Stimulated activated CD8-positive, alpha-beta memory T cell treated with anti-CD3 and anti-CD28 coated beads, Interleukin-12 subunit alpha, Interleukin-12 subunit beta, amount 100 ng/mL, for 1 hour (primary cell): ENCODE measurements at regions not wholly inside any gene's neighbourhood (a gene's known extent, or its start where the extent isn't known, plus 50 kb on each side); places are given as distances from the start of the nearest gene placed in this dataset.
"Not testable (repeated sequence)": the region's sequence is repeated elsewhere in the genome, so short reads cannot be mapped to it uniquely, and the experiment has no call there.

ENCODE experiments used
- DNase-seq: peaks from one replicate; pipeline ENCODE4 v3.0.0-alpha.2; 2020; ENCODE audit warnings: low read depth

DNA sequence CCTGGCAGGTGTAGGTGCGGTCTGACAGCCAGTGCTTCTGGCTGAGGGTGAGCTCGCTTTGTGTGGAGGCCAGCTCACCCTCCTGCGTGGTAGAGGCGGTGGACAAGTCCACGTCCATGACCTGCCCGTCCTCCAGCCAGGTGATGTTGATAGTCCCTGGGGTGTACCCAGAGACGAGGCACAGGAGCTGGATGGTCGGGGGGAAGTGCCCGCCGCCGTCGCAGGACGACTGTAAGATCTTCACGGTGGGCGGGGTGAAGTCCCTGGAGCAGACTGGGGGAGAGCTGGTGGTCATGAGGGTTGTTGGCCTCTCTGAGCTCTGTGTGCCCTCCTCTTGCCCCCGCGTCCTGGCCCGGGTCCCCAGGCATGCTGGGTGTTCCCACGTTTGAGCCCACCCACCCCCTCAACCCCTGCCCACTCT is 74.6 kb downstream of the TMEM121 start:
- DNase-seq: no peak

DNA sequence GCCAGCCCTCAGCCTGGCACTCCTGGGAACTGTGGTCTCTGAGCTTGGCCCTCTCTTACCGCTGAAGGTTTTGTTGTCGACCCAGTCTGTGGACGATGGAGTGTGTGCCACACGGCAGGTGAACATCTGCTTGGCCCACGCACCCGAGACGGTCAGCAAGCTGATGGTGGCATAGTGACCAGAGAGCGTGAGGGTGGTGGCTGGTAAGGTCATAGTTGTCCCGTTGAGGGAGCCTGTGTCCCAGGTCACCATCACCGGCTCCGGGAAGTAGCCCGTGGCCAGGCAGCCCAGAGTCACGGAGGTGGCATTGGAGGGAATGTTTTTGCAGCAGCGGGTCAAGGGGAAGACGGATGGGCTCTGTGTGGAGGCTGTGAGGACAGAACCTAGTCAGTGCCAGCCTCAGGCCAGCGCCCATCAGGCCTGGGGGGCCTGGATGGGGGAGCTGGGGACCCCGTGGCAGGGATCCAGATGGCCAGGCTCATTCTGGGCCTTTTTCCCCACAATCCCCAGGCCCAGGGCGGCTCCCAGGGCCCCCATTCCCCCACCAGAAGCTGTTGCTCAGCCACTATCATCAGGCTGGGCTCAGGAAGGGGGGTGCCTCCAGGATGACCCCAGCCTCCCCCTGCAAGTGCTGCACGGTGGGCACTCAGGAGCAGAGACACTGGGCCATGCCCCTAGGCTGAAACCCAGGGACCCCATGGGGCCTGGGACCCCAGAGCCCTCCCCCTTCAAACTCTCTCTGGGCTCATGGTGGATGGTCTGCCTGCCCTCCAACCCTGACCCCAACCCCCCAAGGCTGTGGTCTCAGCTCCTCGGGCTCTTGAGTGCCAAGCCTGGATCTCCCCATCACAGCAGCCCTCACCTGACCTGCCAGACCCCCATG is 75.2 kb downstream of the TMEM121 start:
- DNase-seq: no peak

DNA sequence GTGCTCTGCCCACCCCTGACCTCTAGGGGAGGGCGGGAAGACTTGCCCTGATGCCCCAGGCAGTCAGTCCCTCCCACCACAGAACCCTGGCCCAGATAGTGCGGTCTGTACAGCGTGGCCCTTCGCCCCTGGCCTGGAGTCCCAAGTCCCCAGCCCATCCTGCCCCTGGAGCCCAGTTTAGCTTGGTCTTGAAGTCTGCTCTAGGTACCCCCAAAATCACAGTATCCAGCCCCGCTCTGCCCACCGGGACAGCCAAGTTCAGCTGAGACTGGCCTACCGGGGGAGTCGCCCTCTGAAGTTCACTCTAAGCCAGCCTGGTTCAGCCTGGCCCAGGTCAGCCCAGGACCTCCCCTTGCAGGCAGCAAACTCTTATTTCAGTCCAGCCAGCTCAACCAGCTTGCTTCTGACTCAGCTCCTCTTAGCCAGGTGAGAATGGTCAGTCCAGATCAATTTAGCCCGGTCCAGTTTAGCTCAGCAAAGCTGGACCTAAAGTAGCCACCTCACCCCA is 75.9 kb downstream of the TMEM121 start:
- DNase-seq: no peak

DNA sequence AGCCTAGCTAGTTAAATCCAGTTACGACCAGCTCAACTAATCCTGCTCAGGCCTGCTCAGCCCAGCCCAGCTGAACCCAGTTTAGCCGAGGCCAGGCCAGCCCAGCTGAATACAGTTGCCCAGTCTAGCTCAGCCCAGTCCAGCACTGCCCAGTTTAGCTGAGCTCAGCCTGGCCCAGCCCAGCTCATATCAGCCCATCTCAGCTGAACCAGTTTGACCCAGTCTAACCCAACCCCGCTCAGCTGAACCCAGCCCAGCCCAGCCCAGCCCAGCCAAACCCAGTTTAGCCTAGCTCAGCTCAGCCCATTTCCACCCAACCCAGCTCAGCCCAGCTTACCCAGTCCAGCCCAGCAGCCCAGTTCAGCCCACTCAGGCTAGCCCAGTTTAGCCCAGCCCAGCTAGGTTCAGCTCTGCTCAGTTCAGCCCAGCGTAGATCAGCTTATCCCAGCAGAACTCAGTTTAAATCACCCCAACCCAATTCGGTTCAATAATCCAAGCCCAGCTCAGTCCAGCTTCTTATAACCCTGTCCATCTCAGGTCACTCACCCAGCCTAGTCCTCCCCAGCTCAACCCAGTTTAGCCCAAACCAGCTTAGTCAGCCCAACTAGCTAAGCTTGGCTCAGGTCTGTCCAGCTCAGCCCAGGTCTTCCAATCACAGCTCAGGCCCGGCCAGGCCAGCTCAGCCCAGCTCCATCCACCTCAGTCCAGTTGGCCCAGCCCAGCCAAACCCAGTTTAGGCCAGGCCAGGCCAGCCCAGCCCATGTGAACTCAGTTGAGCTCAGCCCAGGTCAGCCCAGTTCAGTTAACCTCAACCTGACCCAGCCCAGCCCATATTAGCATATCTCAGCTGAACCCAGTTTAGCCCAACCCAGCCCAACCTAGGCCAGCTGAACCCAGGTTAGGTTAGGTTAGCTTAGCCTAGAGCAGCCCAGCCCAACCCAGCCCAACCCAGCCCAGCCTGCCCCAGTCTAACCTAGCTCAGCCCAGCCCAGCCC is 76.7 kb downstream of the TMEM121 start:
- DNase-seq: no peak

DNA sequence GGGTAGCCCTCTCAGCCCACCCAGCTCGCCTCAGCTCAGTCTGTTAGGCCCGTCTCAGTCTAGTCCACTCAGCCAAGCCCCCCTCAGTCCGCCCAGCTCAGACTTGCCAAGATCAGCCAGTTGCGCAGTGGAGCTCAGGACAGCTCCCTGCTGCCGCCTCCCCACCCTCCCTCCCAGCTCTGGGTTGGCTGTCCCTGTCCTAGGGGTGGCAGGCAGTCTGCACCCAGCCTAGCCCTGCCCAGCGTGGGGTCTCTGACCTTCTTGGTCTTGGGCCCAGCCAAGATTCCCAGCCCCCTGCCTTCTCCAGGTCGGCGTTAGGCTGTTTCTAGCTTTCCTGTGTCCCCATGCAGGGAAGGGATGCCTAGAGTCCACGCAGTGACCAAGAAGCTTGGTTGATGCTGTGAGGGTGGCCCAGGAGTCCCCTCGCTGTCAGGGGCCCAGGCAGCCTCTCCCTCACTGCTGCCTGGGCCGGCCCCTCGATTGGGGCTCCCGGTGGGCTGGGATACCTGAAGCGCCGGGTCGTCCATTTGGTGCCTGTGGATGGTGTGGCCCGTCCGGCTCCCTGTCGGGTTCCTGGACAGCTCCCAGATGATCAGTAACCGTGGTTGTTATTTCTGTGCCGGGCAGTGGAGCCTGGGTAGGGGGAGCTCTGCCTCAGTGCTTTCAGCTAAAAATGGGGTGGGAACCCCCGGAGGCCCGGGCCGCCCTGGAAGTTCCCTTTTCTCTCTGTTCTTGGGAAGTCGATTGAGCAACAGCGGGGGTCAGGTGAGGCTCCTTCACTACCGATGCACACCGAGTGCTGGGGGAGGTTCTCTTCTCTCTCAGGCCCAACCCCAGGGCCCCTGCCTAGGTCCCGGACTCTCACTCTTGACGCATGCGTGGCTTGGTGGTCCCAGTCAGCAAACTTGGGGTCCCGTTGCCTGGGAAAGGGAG is 78.4 kb downstream of the TMEM121 start:
- DNase-seq: not testable (repeated sequence)

DNA sequence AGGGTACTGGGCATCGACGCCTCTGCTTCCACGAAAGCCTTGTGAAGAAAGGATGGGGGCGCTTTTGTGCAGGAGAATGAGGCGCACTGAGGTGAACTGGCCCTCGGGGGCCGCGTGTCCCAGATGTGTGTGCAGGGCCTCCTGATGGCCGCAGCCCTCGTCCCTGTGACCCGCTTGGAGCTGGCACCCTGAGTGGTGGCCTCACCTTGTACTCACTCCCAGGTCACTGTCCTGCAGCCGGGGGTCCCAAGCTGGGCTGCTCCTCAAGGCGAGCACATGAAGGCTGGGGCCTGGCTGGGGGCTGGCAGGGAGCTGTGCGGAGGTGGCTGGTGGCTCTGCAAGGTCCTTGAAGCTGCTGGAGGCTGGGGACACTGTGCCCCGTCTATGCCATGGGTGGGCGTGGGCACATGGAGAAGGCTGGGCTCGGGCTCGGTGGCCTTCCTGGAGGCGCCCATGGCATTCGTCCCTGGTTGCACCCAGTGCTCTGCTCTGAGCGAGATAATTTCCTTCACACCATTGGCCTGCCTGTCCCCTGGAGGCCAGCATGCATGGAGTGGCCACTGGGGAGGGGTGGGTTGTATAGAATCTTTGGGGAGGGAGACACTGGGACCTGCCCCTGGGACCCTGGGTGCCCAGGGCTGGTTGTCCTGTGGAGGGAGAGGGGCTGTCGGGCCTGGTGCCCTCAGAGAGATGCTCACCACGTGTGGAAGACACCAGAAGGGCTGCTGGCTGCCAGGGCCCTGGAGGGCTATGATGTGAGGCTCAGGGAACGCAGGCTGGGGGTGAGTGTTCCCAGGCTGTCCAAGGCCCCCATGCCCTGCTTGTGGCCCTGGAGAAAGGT is 79.3 kb downstream of the TMEM121 start:
- DNase-seq: no peak

DNA sequence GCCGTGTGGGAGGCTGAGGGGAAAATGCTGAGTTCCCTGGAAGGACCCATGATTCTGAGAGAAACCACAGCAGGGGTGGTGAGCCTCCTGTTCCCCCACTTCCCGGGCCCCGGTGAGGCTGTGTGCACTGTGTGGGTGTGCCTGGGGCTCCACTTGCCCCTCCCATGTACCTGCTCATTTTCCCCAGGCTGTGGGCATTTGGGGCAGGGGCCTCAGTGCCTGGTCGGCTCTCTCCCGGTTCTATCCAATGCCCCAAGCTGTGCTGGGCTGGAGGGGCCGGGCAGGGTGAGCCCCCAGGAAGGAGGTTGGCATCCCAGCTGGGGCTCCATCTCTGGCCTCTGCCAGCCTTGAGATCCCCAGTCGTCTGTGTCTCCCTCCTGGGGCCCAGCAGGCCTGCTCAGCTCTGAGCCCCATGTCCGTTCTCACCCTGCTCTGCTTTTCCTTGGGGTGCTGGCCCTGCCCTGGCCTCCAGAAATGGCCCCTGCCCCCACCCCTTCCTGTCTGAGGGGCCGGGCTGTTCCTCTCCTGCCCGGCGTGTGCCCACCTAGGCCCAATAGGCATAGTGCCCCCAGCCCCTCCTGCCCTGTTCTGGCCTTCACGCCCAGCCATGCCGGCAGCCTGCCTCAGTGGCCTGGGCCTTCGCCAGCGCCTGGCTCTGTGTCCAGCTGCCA is 80.1 kb downstream of the TMEM121 start:
- not testable (repeated sequence) for DNase-seq

DNA sequence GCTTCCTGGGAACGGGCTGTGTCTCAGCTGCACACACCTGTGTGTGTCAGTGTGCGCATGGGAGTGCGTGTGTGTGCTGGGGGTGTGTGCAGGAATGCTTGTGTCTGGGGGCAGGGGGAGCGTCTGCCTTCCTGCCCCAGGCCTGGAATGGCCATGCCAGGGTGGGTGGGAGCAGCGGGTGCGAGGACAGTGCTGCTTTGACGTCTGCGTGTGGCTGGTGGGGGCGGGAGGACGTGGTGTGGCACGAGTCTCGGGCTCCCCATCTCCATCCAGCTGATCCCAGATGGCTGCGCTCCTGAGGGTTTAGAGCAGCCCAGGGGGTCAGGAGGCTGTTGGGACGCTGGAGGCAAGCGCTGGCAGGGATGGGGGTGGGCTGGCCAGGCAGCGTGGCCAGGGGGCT is 80.6 kb downstream of the TMEM121 start:
- not testable (repeated sequence) for DNase-seq

DNA sequence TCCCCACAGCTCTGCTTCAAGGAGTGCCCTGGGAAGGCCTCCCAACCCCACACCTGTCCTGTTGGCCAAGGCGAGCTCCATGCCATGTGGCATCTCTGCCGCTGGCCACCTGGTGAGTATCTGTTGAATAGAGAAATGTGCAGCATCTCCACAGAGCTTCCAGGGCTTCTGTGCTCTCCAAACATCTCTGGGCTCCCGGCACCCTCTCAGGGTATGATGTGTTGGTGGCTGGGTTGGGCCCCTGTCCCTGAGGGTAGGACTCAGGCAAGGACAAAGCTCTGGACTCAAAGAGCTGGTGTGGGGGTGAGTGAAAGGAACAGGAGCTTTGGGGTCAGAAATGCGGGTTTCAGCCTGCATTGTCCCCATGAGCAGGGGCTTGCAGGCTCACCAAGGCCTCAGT is 88.6 kb downstream of the TMEM121 start:
- not testable (repeated sequence) for DNase-seq

DNA sequence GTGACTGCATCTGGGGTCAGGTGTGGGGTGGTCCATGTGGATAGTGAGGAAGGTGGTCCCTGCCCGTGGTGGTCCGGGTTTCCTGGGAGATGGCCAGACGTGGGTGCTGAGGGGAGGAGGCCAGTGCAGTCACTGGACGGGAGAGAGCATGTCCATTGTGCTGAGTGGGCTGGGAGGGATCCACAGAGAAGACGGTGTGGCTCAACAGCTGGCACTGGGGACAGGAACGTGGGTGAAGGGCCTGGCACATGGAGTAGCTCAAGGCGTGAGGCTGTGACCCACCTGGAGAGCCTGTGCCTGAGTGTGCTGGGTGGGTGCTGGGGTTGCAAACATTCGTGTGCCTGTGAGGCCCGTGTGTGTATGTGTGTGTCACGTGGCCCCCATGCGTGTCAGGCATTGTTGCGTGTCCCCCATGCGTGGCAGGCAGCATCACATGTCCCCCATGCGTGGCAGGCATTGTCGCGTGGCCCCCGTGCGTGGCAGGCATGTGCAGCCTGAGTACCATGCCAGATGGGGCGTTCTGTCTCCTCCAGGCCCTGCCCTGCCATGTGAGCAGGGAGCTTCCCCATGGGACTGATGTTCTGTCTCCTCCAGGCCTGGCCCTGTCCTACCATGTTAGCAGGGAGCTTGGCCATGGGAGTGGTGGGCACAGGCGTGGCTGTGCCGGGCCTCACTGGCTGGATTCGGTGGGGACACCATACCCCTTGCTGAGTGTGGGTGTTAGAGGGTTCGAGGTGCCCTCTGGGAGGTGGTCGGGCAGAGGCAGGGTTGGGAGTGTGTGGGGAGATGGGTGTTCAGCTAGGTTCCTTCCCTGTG is 89.8 kb downstream of the TMEM121 start:
- not testable (repeated sequence) for DNase-seq

DNA sequence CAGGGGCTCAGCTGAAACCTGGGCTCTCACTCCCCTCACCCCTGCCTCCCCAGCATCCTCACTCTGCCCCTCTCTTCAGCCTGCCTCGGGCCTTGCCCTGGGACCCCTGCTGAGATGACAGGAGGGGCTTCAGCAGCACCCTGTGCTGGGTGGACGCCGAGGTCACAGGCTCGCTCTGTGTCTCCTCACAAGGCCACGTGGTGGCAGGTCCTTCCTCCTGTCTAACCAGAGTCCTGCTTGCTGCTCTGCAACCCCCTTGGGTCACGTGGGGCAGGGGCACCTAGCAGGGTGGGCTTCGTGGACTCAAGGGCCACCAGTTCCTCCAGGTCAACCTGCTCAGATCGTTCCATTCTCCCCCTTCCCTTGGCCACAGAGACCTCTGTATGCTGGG is 90.4 kb downstream of the TMEM121 start:
- no peak for DNase-seq

DNA sequence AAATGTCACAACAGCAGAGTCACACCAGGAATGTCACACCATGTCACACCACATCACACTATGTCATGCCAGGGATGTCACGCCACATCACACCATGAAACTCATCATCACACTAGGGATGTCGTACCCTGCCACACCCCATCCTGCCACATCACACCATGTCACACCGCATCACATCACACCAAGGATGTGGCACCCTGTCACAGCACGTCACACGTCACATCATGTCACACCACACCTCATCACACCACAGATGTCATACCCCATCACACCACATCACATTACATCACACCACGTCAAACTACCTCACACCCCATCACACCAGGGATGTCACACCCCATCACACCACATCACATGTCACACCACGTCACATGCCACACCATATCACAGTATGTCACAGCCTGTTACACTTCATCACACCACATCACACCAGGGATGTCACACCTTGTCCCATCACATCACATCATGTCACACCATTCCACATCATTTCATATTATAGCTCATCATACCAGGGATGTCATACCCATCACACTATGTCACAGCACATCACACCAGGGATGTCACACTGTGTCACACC is 90.9 kb downstream of the TMEM121 start:
- DNase-seq: no peak

DNA sequence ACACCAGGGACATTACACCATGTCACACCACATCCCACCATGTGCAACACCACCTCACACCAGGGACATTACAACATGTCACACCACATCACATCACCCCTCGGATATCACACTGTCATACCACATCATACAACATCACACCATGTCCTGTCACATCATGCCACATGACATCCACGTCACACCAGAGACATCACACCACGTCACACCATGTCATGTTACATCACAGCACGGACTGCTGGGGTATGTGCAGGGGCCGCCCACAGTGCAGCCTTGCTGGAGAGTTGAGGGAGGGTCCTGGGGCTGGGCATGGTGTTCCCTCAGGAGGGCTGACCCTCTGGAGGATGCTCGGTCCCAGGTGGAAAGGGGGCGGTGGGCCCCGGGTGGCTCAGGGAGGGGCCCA is 91.4 kb downstream of the TMEM121 start:
- not testable (repeated sequence) for DNase-seq

DNA sequence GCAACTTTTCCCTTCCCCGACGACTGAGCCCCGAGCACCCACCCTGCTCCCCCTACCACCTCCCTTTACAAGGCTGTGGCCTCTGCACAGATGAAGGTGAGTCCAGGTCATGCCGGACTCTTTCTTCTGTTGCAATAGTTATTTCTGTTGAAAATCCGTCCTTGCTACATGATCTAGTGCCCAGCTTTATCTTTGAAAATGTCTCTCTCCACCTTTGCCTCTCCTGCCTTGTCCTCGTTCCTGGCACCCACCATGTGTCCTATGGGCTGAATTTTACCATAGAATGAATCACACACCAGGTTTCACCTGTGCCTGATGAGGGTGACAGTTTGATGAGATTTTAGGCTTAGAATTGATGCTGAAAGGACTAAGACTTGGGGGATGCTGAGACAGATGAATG is 92.9 kb downstream of the TMEM121 start:
- DNase-seq: not testable (repeated sequence)

DNA sequence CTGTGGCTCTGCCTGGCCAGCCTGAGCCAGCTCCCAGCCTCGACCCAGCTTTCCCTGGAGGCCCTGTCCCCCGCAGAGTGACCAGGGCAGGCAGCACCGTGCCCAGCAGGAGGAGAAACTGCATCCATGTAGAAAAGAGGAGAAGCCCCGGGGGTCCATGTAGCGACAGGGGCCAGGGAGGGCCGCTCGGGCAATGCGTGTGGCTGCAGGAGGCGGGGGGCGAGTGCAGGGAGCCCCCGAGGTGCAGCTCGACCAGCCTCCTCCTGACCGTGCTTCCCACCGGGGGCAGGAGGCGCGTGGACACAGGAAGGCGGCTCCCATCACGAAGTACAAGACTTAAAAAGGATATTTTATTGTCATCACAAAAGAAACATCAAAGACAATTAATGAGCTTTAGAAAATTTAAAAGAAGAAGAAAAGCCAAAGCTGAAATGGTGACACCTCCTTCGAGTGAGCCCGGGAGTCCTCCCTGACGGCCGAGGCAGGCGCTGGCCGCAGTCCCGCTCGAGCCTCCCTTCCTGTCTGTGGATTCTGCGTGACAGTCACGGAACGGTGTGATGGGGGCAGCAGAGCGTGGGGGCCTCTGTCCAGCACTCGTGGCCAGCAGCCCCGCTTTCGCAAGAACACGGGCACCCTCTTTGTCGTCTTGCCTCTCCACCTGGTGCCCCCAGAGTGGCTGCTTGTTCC is 93.9 kb downstream of the TMEM121 start:
- DNase-seq: not testable (repeated sequence)

DNA sequence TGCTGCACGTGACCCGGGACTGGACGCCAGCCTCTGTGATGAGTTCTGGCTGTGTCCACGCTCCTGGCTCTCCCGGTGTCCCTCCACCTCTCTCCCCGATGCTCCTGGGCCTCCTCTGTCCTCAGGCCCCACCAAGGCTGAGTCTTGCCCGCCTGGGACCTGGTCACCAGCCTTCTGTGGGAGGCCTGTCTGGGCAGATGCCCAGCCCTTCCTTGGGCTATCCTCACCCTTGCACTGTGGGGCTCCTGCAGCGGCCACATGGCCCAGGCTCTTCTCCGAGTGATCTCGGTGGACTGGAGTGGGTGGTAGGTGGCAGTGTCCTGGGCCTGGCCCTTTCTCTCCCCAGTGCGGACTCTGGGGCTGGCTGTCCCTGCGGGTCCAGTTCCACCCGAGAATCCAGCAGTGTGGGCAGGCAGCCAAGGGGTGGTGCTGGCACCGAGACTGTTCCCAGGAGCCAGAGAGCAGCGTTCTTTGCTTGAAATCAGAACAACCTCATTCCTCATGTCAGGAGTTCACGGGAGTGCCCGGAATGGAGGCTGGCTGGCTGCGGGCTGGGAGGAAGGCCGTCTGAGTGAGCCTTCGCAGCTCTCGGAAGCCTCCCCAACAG is 94.6 kb downstream of the TMEM121 start:
- not testable (repeated sequence) for DNase-seq

DNA sequence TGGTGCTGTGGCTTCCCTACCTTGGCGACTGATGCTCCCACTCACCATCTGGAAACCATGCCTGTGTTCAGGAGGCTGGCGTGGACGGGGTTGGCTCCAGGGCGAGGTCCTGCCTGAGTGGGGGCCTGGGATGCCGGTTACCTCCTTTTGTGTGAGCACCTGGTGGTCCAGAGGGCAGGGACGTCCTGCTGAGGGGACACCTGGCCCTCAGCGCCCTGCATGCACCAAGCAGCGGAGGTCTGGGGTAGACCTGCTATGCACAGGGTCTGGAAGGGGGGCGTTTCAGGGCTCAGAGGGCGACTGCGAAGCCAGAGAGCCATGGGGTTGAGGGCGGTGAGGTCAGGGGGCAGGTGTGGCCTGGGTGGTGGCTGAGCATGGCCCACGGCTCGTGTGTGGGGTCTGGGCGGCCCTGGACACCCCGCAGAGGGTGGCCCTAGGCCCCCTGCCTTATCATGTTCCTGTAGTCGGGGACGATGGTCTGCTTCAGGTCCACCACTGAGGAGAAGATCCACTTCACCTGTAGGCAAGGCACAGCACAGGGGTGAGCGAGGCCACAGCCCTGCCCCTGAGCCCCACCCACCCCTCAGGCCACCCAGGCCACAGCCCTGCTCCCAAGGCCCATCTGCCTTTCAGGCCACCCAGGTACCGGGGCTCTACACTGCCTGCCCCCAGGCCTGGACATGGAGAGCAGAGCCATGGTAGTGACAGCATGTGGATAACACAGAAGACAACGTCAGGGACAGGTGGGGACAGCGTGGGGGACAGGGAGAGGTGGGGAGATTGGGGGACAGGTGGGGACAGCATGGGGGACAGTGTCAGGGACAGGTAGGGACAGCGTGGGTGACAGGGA is 95.3 kb downstream of the TMEM121 start:
- not testable (repeated sequence) for DNase-seq
